NCI-H2107 treated with DMSO at 0.1 percent for 48 hours (cell line): ENCODE measurements at regions not wholly inside any gene's neighbourhood (a gene's known extent, or its start where the extent isn't known, plus 50 kb on each side); places are given as distances from the start of the nearest gene placed in this dataset.
"Not testable (repeated sequence)": the region's sequence is repeated elsewhere in the genome, so short reads cannot be mapped to it uniquely, and the experiment has no call there.

ENCODE experiments used
- DNase-seq: peaks from one replicate; lab custom pipeline; 2025; ENCODE audit not compliant: unreplicated experiment; lab: John Stamatoyannopoulos, UW

- no peak for DNase-seq
These were observed 840.2 kb upstream of the C9orf72 start for GRCh38 chr9:28413471-28413870.

- DNase-seq, result no peak
These were observed 850.0 kb upstream of the C9orf72 start for GRCh38 chr9:28423255-28423654.

- no peak for DNase-seq
These were observed 862.2 kb upstream of the C9orf72 start for GRCh38 chr9:28435456-28435855.

GRCh38 chr9:28439688-28440087 is 866.4 kb upstream of the C9orf72 start:
- no peak for DNase-seq

- no peak for DNase-seq
These were observed 870.2 kb upstream of the C9orf72 start for GRCh38 chr9:28443461-28443860.

DNA sequence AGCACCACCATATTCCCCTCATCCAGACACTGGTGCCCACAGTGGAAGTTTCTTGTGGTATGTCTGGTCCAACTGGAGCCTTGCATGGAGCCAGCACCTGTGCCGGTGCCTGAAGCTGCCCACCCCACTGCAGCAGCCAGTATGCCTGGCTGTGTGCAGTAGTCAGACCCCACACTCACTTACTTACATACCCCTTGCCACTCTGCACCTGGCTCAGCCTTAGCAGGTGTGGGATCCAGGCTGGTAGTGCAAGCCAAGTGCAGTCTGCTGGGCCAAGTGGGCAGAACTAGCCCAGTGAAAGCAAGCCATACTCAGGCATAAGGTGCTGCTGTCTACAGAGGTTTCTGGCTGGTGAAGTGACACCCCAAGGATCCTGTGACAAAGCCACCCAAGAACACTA is 871.4 kb upstream of the C9orf72 start:
- DNase-seq, result no peak

- DNase-seq, result no peak
These were observed 871.9 kb upstream of the C9orf72 start for GRCh38 chr9:28445211-28445610.

DNA sequence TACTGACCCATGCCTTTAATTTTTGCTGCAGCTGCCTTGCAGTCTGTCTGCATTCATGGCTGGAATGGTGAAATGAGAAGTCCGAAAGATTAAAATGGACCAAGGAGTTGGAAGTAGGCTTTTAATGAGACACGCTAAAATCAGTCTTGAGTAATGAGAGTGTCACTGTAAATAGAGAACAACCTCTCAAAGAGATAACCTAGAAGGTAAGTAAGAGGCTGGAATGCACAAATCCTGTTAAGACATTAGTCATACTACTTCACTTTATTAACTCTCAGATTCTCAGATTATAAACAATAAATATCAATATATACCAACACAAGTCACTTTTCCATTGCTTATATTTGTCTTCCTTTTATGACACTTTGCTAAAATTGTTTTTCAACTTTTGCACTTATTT is 880.6 kb upstream of the C9orf72 start:
- DNase-seq, result no peak

DNA sequence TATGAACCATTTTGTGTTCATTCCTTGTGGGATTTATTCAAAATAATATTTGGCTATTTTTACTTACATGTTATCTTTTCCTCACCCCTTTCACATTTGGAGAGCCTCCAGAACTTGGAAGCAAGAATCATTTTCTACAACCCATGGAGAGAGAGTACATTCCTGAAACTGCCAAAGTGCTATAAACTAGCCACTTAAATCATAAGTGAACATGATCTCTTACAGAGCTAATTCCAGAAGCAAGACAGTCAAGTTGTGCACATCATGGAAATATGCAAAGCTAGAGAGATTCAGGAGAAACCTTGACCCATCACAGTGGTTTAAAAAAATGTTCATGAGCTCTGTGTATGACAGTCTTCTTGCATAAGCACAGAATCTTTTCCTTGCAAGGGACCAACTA is 883.6 kb upstream of the C9orf72 start:
- DNase-seq, result no peak

DNA sequence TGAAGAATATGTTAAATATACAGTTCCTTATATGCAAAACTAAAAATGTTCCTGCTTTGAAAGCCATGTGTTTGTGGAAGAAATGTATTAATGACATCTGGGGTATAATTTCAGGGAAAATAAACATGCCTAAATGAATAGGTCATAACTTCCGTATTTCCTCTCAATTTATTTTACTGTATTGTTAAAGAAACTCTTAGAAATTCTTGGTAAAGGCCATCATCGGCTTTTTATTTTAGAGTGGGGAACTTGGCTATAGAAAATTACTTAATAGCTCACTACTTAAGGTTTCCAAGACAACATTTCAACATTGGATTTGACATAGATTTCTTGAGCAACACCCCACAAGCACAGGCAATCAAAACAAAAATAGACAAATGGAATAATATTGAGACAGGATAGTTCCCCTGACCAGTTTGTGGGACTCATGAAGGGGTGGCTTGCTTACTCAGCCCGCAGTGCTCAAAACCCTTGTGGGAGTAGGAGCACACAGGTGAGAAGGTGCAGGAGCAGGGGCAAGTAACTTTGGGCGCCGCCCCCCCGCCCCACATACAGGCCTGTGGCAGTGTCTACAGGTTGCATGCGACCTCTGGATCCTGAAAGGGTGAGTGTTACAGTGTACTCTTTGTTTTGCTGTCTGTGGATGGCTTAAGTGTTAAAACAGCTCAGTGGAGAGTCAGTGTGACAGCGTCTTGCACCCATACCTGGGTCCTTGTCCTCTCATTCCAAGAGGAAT is 891.4 kb upstream of the C9orf72 start:
- no peak for DNase-seq

GRCh38 chr9:28471261-28471660 is 898.0 kb upstream of the C9orf72 start:
- DNase-seq, result no peak

DNA sequence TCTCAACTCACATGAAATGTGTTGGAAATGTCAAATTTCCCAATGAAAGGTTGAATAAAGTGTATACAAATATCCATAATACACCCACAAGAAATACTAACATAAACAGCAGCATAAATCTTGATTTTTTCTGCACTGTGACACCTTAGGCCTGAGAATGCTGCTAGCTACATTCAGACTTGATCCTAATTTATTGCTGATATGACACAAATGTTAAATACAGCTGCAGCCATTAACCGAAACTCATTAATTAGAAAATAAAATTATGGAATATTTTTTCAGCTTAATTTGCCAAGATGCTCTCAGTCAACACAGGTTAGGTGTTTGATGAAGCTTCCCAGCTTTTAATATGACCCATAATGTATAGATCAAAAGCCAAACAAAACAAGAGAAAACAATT is 914.3 kb upstream of the C9orf72 start:
- DNase-seq, result no peak

- no peak for DNase-seq
These were observed 917.8 kb upstream of the C9orf72 start for GRCh38 chr9:28491121-28491520.

DNA sequence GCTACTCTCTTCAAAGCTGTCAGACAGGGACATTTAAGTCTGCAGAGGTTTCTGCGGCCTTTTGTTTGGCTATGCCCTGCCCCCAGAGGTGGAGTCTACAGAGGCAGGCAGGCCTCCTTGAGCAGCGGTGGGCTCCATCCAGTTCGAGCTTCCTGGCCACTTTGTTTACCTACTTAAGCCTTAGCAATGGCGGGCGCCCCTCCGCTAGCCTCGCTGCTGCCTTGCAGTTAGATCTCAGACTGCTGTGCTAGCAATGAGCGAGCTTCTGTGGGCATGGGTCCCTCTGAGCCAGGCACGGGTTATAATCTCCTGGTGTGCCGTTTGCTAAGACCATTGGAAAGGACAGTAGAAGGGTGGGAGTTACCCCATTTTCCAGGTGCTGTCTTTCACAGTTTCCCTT is 924.9 kb upstream of the C9orf72 start:
- DNase-seq, result not testable (repeated sequence)

- no peak for DNase-seq
These were observed 928.9 kb upstream of the C9orf72 start for GRCh38 chr9:28502189-28502588.

DNA sequence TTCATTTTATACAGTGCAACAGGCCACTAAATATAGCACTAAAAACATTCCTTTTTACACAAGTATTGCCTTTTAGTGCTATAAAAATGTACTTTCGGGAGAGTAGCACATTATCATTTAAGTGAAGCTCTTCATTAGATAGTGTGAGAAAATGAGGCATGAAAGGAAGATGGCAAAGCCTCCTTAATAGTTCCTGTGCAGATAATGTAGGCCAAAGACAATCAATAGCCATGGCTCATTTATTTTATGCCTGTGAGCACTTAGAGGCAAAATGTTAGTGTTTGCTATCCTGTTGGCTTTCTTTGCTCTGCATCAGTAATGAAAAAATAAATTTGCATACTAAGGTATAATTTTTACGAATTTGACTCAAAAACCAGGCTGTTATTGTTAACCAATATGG is 929.5 kb upstream of the C9orf72 start:
- DNase-seq, result no peak

- no peak for DNase-seq
These were observed 930.3 kb upstream of the C9orf72 start for GRCh38 chr9:28503573-28503972.

GRCh38 chr9:28518439-28518838 is 945.2 kb upstream of the C9orf72 start:
- DNase-seq, result no peak

- not testable (repeated sequence) for DNase-seq
These were observed 951.0 kb upstream of the C9orf72 start for GRCh38 chr9:28524309-28524708.

GRCh38 chr9:28528049-28528448 is 954.8 kb upstream of the C9orf72 start:
- DNase-seq, result no peak

GRCh38 chr9:28538132-28538531 is 964.9 kb upstream of the C9orf72 start:
- no peak for DNase-seq

- no peak for DNase-seq
These were observed 966.3 kb upstream of the C9orf72 start for GRCh38 chr9:28539434-28540070.

- no peak for DNase-seq
These were observed 969.6 kb upstream of the C9orf72 start for GRCh38 chr9:28542928-28543327.
